Type B pancreatic cell (in vitro differentiated cells): ENCODE measurements at regions not wholly inside any gene's neighbourhood (a gene's known extent, or its start where the extent isn't known, plus 50 kb on each side); places are given as distances from the start of the nearest gene placed in this dataset.
"Not testable (repeated sequence)": the region's sequence is repeated elsewhere in the genome, so short reads cannot be mapped to it uniquely, and the experiment has no call there.

Experiments
- DNase-seq: peaks from one replicate; pipeline ENCODE4 v3.0.0; 2021; ENCODE audit warnings: mixed read lengths; ENCODE audit not compliant: unreplicated experiment; ENCODE audit errors: extremely low spot score
- H3K27ac Mint-ChIP-seq: 2 replicates; pipeline ENCODE4 v1.8.0; 2021; ENCODE audit warnings: mild to moderate bottlenecking, mixed read lengths
- H3K27me3 Mint-ChIP-seq: 2 replicates; pipeline ENCODE4 v1.8.0; 2021; ENCODE audit warnings: mixed read lengths
- H3K36me3 Mint-ChIP-seq: 2 replicates; pipeline ENCODE4 v1.8.0; 2021; ENCODE audit warnings: mixed read lengths
- H3K4me1 Mint-ChIP-seq: one replicate; pipeline ENCODE4 v1.8.0; 2021; ENCODE audit warnings: mixed read lengths; ENCODE audit not compliant: unreplicated experiment
- H3K4me3 Mint-ChIP-seq: 2 replicates; pipeline ENCODE4 v1.8.0; 2021; ENCODE audit warnings: mild to moderate bottlenecking, mixed read lengths
- H3K9me3 Mint-ChIP-seq: 2 replicates; pipeline ENCODE4 v1.8.0; 2021; ENCODE audit warnings: mixed read lengths
- TF ChIP-seq, protein P1 (sequence below): fragments of 200-600 bp; sonication (generic); conservative IDR thresholded peaks from 2 replicates; pipeline ENCODE4 v1.5.0; 2021; ENCODE audit warnings: antibody characterized with exemption, mild to moderate bottlenecking

DNA sequence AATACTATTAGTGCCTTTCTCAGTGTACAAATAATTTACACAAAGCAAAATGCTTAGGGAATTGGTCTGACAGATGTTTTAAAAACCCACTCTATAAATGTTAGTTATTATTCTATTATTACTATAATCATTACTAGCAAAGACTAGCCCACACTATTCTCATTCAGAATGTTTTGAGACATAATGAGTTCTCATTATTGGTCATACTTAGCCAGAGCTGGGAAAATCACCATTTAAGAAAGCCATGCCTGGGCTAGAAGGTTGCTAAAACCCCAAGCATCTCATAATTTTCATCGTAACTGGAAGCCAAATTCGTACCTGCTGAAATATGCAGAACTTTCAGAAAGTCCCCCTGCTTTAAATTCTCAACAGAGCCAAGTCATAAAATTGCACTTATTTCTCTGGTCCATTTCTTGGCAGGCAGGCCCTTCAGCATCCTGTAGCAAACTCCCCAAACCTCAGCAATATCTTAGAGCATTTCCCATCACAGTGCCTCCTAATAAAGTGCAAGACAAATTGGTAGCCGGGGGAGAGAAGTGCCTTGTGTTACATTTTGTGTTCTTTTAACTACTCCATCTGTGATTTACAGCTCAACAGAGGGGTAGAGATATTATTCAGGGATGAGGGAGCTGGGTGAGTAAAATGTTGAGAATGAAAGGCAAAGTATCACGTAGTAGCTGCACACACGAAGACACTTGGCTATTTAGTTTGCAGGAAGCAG, 79.8 kb upstream of the ADAMTS18 start:
- Mint-ChIP-seq H3K36me3 (no peaks in the 10 kb centered on the region), H3K4me3 (no peak overlapping the region), H3K4me1 (peaks cover 4% of the 10 kb centered on the region), H3K27ac (no peak overlapping the region), H3K27me3 (no peaks in the 10 kb centered on the region), H3K9me3 (no peaks in the 10 kb centered on the region)
- TF ChIP-seq, protein P1, sequence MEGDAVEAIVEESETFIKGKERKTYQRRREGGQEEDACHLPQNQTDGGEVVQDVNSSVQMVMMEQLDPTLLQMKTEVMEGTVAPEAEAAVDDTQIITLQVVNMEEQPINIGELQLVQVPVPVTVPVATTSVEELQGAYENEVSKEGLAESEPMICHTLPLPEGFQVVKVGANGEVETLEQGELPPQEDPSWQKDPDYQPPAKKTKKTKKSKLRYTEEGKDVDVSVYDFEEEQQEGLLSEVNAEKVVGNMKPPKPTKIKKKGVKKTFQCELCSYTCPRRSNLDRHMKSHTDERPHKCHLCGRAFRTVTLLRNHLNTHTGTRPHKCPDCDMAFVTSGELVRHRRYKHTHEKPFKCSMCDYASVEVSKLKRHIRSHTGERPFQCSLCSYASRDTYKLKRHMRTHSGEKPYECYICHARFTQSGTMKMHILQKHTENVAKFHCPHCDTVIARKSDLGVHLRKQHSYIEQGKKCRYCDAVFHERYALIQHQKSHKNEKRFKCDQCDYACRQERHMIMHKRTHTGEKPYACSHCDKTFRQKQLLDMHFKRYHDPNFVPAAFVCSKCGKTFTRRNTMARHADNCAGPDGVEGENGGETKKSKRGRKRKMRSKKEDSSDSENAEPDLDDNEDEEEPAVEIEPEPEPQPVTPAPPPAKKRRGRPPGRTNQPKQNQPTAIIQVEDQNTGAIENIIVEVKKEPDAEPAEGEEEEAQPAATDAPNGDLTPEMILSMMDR: no peak
- no peak for DNase-seq

- not testable (repeated sequence) for H3K27ac Mint-ChIP-seq, DNase-seq, H3K9me3 Mint-ChIP-seq, H3K4me1 Mint-ChIP-seq, H3K4me3 Mint-ChIP-seq, H3K27me3 Mint-ChIP-seq, H3K36me3 Mint-ChIP-seq
Observed at GRCh38 chr16:77525226-77525625, 90.4 kb upstream of the ADAMTS18 start.

- H3K4me1 Mint-ChIP-seq: no peaks in the 10 kb centered on the region
- DNase-seq: no peak
- peaks cover 27% of the 10 kb centered on the region for H3K27me3 Mint-ChIP-seq
- no peak overlapping the region for H3K4me3 Mint-ChIP-seq
- H3K9me3 Mint-ChIP-seq: no peaks in the 10 kb centered on the region
- no peaks in the 10 kb centered on the region for H3K36me3 Mint-ChIP-seq
- TF ChIP-seq, protein P1: no peak
- H3K27ac Mint-ChIP-seq: no peak overlapping the region
Observed at GRCh38 chr16:77531752-77532151, 96.9 kb upstream of the ADAMTS18 start.

DNA sequence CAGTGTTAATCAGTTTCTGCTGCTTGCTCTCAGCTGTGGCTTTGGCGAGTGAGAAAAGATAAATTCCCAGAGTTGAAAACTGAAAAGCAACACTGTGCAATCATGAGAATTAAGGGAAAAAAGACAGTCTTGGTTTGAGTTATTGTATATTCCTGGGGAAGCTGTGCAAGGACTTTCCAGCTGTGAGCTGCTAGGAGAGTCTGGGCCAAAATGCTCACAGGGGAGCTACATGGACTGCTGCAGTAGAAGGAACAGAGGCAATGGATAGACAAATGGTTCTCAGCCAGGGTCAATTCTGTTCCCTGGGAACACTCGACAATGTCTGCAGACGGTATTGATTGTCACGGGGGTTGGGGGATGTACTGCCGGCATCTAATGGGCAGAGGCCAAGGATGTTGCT, 102.0 kb upstream of the ADAMTS18 start:
- no peaks in the 10 kb centered on the region for H3K4me1 Mint-ChIP-seq
- no peak for DNase-seq
- H3K4me3 Mint-ChIP-seq: no peak overlapping the region
- no peak overlapping the region for H3K27ac Mint-ChIP-seq
- no peaks in the 10 kb centered on the region for H3K36me3 Mint-ChIP-seq
- H3K9me3 Mint-ChIP-seq: peaks cover 5% of the 10 kb centered on the region
- peaks cover 21% of the 10 kb centered on the region for H3K27me3 Mint-ChIP-seq
- TF ChIP-seq, protein P1: no peak

- Mint-ChIP-seq H3K4me1 (no peaks in the 10 kb centered on the region), H3K9me3 (peaks cover 6% of the 10 kb centered on the region), H3K27ac (no peak overlapping the region), H3K27me3 (peaks cover 24% of the 10 kb centered on the region), H3K36me3 (no peaks in the 10 kb centered on the region), H3K4me3 (no peak overlapping the region)
- DNase-seq: no peak
- TF ChIP-seq, protein P1: no peak
Observed at GRCh38 chr16:77539421-77540034, 104.7 kb upstream of the ADAMTS18 start.

- TF ChIP-seq, protein P1: no peak
- Mint-ChIP-seq H3K4me3 (no peak overlapping the region), H3K27ac (no peak overlapping the region), H3K9me3 (peaks cover 6% of the 10 kb centered on the region), H3K27me3 (peaks cover 22% of the 10 kb centered on the region), H3K4me1 (no peaks in the 10 kb centered on the region), H3K36me3 (no peaks in the 10 kb centered on the region)
- DNase-seq: no peak
Observed at GRCh38 chr16:77540646-77541045, 105.8 kb upstream of the ADAMTS18 start.
